Urinary bladder (tissue), 3 donors: ENCODE measurements at regions not wholly inside any gene's neighbourhood (a gene's known extent, or its start where the extent isn't known, plus 50 kb on each side); places are given as distances from the start of the nearest gene placed in this dataset.
"Not testable (repeated sequence)": the region's sequence is repeated elsewhere in the genome, so short reads cannot be mapped to it uniquely, and the experiment has no call there.

Experiments
- DNase-seq: peaks from one replicate; pipeline ENCODE4 v3.0.0-alpha.2; 2015; ENCODE audit errors: extremely low spot score
- H3K27ac ChIP-seq: one replicate; pipeline ENCODE4 v1.5.1; 2013; ENCODE audit warnings: low read depth, mild to moderate bottlenecking, moderate library complexity
- H3K36me3 ChIP-seq: one replicate; pipeline ENCODE4 v1.6.1; 2013; ENCODE audit warnings: mild to moderate bottlenecking, moderate library complexity; ENCODE audit not compliant: insufficient read depth
- H3K4me1 ChIP-seq: one replicate; pipeline ENCODE4 v1.6.1; 2013; ENCODE audit warnings: mild to moderate bottlenecking, moderate library complexity; ENCODE audit not compliant: insufficient read depth
- H3K4me3 ChIP-seq: one replicate; pipeline ENCODE4 v1.5.1; 2013; ENCODE audit warnings: low read depth, low read length
- WGBS: extraction: QIAGEN DNeasy Blood & Tissue Kit; methylation state at CpG from one replicate; pipeline ENCODE4 v1.1.7; 2013; 5-methylcytosine and 5-hydroxymethylcytosine counted together
- donor health status: healthy with polysubstance abuse.
- donor health status: healthy.

- H3K27ac ChIP-seq: no peak overlapping the region
Measured at GRCh38 chr6:907928-908327, 215.0 kb upstream of the EXOC2 start.

GRCh38 chr6:906920-907319 is 214.0 kb upstream of the EXOC2 start:
- DNase-seq: no peak
- Histone ChIP-seq H3K27ac (no peak overlapping the region), H3K4me3 (no peak overlapping the region), H3K36me3 (no peaks in the 10 kb centered on the region), H3K4me1 (no peaks in the 10 kb centered on the region)
- WGBS: 75% methylated on average over 11 of the region's 11 CpGs

More at GRCh38 chr6:907928-908327, 215.0 kb upstream of the EXOC2 start:
- H3K4me3 ChIP-seq: no peak overlapping the region
- DNase-seq: no peak
- H3K4me1 ChIP-seq: no peaks in the 10 kb centered on the region
- H3K36me3 ChIP-seq: no peaks in the 10 kb centered on the region
- 74% methylated on average over 6 of the region's 6 CpGs for WGBS

GRCh38 chr6:905556-905955 is 212.6 kb upstream of the EXOC2 start:
- no peak for DNase-seq

GRCh38 chr6:904994-905393 is 212.1 kb upstream of the EXOC2 start:
- Histone ChIP-seq H3K36me3 (no peaks in the 10 kb centered on the region), H3K4me3 (no peak overlapping the region), H3K4me1 (no peaks in the 10 kb centered on the region), H3K27ac (no peak overlapping the region)
- no peak for DNase-seq

More at GRCh38 chr6:905556-905955, 212.6 kb upstream of the EXOC2 start:
- no peak overlapping the region for H3K4me3 ChIP-seq
- no peak overlapping the region for H3K27ac ChIP-seq
- H3K36me3 ChIP-seq: no peaks in the 10 kb centered on the region
- no peaks in the 10 kb centered on the region for H3K4me1 ChIP-seq

GRCh38 chr6:903761-904160 is 210.8 kb upstream of the EXOC2 start:
- WGBS: 85% methylated on average over 6 of the region's 6 CpGs
- Histone ChIP-seq H3K4me1 (no peaks in the 10 kb centered on the region), H3K4me3 (no peak overlapping the region), H3K36me3 (no peaks in the 10 kb centered on the region), H3K27ac (no peak overlapping the region)
- DNase-seq: no peak

- Histone ChIP-seq H3K27ac (no peak overlapping the region), H3K4me1 (no peaks in the 10 kb centered on the region), H3K4me3 (no peak overlapping the region), H3K36me3 (no peaks in the 10 kb centered on the region)
- WGBS: 17% methylated on average over 9 of the region's 9 CpGs
- DNase-seq: no peak
Measured at GRCh38 chr6:901696-902460, 208.9 kb upstream of the EXOC2 start.

GRCh38 chr6:900716-901605 is 208.0 kb upstream of the EXOC2 start:
- H3K27ac ChIP-seq: no peak overlapping the region

GRCh38 chr6:897528-898207 is 204.7 kb upstream of the EXOC2 start:
- Histone ChIP-seq H3K4me1 (no peaks in the 10 kb centered on the region), H3K4me3 (no peak overlapping the region), H3K36me3 (no peaks in the 10 kb centered on the region), H3K27ac (no peak overlapping the region)
- 85% methylated on average over 12 of the region's 12 CpGs for WGBS
- DNase-seq: no peak

More at GRCh38 chr6:900716-901605, 208.0 kb upstream of the EXOC2 start:
- DNase-seq: no peak
- Histone ChIP-seq H3K36me3 (no peaks in the 10 kb centered on the region), H3K4me3 (no peak overlapping the region), H3K4me1 (no peaks in the 10 kb centered on the region)
- 41% methylated on average over 24 of the region's 24 CpGs for WGBS

- no peak for DNase-seq
- Histone ChIP-seq H3K27ac (no peak overlapping the region), H3K36me3 (no peaks in the 10 kb centered on the region), H3K4me1 (no peaks in the 10 kb centered on the region), H3K4me3 (no peak overlapping the region)
- 83% methylated on average over 6 of the region's 6 CpGs for WGBS
Measured at GRCh38 chr6:894274-894673, 201.3 kb upstream of the EXOC2 start.

- H3K36me3 ChIP-seq: no peaks in the 10 kb centered on the region
- no peak for DNase-seq
- no peaks in the 10 kb centered on the region for H3K4me1 ChIP-seq
- WGBS: 69% methylated on average over 6 of the region's 6 CpGs
- H3K27ac ChIP-seq: no peak overlapping the region
- H3K4me3 ChIP-seq: no peak overlapping the region
Measured at GRCh38 chr6:890995-891394, 198.1 kb upstream of the EXOC2 start.

- no peak overlapping the region for H3K27ac ChIP-seq
- 92% methylated on average over 3 of the region's 3 CpGs for WGBS
Measured at GRCh38 chr6:890201-890600, 197.3 kb upstream of the EXOC2 start.

GRCh38 chr6:887583-888235 is 194.8 kb upstream of the EXOC2 start:
- no peak overlapping the region for H3K27ac ChIP-seq
- no peak overlapping the region for H3K4me3 ChIP-seq
- H3K4me1 ChIP-seq: no peaks in the 10 kb centered on the region
- no peaks in the 10 kb centered on the region for H3K36me3 ChIP-seq
- no peak for DNase-seq
- WGBS: 92% methylated on average over 35 of the region's 35 CpGs

More at GRCh38 chr6:890201-890600, 197.3 kb upstream of the EXOC2 start:
- no peak overlapping the region for H3K4me3 ChIP-seq
- no peak for DNase-seq
- no peaks in the 10 kb centered on the region for H3K36me3 ChIP-seq
- H3K4me1 ChIP-seq: no peaks in the 10 kb centered on the region

GRCh38 chr6:886116-886515 is 193.2 kb upstream of the EXOC2 start:
- H3K36me3 ChIP-seq, H3K4me3 ChIP-seq, DNase-seq, H3K27ac ChIP-seq, H3K4me1 ChIP-seq: not testable (repeated sequence)
- 95% methylated on average over 9 of the region's 9 CpGs for WGBS
